ENCODE measurements at regions not wholly inside any gene's neighbourhood (a gene's known extent, or its start where the extent isn't known, plus 50 kb on each side); places are given as distances from the start of the nearest gene placed in this dataset.
"Not testable (repeated sequence)": the region's sequence is repeated elsewhere in the genome, so short reads cannot be mapped to it uniquely, and the experiment has no call there.

DNA sequence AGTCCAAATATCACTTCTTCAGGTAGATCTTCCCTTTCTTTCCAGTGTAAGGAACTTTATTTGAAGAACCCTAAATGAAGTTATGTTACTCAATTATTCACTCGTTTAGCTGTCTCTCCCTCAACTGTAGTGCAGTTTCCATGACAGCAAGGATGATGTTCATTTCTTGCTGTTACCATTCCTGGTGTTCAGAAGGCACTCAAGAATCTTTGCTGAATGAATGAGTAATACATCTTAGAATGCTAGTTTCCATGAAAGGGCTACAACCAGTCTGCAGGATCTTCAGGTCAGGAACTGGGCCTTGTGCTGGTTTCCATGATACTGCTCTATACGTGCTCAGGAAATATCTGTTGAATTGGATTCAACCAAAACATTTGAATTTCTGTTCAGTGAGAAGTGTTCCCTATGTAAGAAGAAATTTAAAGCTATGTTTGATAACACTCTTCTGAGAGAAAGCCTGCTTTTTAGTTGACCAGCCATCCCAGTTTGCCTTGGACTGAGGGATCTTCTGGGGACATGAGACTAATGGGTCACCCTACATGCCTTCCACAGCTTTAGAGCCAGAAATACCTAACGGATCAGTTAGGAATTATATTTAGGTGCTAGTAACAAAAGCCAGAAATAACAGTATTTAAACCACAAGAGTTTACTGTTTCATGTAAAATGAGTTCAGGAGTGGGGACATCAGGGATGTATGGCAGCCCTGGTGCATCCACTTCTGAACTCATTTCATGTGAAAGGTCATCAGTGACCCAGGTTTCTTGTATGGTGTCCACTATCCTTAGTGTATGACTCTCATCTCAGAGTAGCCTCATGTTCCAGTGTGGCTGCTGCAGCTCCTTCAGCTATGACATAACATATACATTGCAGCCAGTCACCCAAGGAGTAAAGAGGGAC, 500.1 kb upstream of the SGCD start:
- Histone ChIP-seq H3K27ac (ENCODE audit: low read depth, low read length) (no peak overlapping the region), H3K36me3 (ENCODE audit: control insufficient read depth, insufficient read depth, low read length) (no peaks in the 10 kb centered on the region), H3K9me3 (ENCODE audit: control insufficient read depth, low read length) (no peaks in the 10 kb centered on the region), H3K4me1 (ENCODE audit: control insufficient read depth, insufficient read depth, low read length) (no peaks in the 10 kb centered on the region), H3K27me3 (ENCODE audit: control insufficient read depth, insufficient read depth, low read length, poor library complexity, severe bottlenecking) (no peaks in the 10 kb centered on the region), H3K4me3 (ENCODE audit: low read length) (no peak overlapping the region), H3K9ac (ENCODE audit: extremely low read depth, low read length, poor library complexity, severe bottlenecking) (no peak overlapping the region)
- Mint-ChIP-seq H3K27ac (no peak overlapping the region), H3K9me3 (no peaks in the 10 kb centered on the region), H3K4me3 (no peak overlapping the region), H3K36me3 (ENCODE audit: low read depth) (no peaks in the 10 kb centered on the region), H3K4me1 (no peaks in the 10 kb centered on the region), H3K27me3 (ENCODE audit: insufficient read depth) (peaks cover 3% of the 10 kb centered on the region)
- 93 to 100% methylated on average over 1 to 3 of the region's 3 CpGs for WGBS, 2 experiments (ENCODE audit: insufficient coverage in 1 of 2, insufficient read length in 1 of 2)
- TF ChIP-seq, protein P1, sequence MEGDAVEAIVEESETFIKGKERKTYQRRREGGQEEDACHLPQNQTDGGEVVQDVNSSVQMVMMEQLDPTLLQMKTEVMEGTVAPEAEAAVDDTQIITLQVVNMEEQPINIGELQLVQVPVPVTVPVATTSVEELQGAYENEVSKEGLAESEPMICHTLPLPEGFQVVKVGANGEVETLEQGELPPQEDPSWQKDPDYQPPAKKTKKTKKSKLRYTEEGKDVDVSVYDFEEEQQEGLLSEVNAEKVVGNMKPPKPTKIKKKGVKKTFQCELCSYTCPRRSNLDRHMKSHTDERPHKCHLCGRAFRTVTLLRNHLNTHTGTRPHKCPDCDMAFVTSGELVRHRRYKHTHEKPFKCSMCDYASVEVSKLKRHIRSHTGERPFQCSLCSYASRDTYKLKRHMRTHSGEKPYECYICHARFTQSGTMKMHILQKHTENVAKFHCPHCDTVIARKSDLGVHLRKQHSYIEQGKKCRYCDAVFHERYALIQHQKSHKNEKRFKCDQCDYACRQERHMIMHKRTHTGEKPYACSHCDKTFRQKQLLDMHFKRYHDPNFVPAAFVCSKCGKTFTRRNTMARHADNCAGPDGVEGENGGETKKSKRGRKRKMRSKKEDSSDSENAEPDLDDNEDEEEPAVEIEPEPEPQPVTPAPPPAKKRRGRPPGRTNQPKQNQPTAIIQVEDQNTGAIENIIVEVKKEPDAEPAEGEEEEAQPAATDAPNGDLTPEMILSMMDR (conservative IDR thresholded peaks at IDR 0.05): no peak
- DNase-seq: no peak

DNA sequence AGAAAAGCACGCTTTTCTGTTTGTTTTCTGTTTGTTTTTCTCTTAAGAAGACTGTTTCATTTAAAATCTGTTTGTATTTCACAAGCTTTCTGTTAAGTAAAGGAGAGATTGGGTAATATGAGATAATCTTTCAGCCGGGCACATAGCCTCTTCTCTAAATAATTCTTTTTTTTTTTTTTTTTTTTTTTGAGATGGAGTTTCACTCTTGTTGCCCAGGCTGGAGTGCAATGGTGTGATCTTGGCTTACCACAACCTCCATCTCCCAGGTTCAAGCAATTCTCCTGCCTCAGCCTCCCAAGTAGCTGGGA, 499.5 kb upstream of the SGCD start:
- not testable (repeated sequence) for H3K27ac Mint-ChIP-seq; H3K36me3 Mint-ChIP-seq (ENCODE audit: low read depth); H3K27me3 Mint-ChIP-seq (ENCODE audit: insufficient read depth); H3K27me3 ChIP-seq (ENCODE audit: control insufficient read depth, insufficient read depth, low read length, poor library complexity, severe bottlenecking); H3K4me3 ChIP-seq (ENCODE audit: low read length); H3K36me3 ChIP-seq (ENCODE audit: control insufficient read depth, insufficient read depth, low read length); DNase-seq; H3K9me3 Mint-ChIP-seq; H3K4me3 Mint-ChIP-seq; H3K27ac ChIP-seq (ENCODE audit: low read depth, low read length); H3K4me1 Mint-ChIP-seq; H3K4me1 ChIP-seq (ENCODE audit: control insufficient read depth, insufficient read depth, low read length); H3K9ac ChIP-seq (ENCODE audit: extremely low read depth, low read length, poor library complexity, severe bottlenecking); H3K9me3 ChIP-seq (ENCODE audit: control insufficient read depth, low read length)
- 100% methylated on average over 1 of the region's 2 CpGs for WGBS, 2 experiments (ENCODE audit: insufficient coverage in 1 of 2, insufficient read length in 1 of 2)

DNA sequence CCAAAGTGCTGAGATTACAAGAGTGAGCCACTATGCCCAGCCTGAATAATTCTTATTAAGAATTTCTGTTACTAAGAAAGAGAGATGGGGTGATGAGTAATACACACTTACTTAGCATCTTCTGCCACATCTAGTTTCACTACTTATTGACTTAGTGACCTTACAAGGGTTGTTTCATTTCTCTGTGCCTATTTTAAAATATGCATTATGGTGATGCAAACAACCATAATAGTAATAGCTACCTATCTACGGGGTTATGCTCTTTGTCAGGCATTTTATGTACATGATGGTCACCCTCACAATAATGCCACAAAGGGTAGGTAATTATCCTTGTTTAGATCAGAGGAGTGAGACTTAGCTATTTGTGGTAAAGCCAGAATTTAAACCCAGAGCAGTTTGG, 499.0 kb upstream of the SGCD start:
- Histone ChIP-seq H3K36me3 (ENCODE audit: control insufficient read depth, insufficient read depth, low read length) (no peaks in the 10 kb centered on the region), H3K4me1 (ENCODE audit: control insufficient read depth, insufficient read depth, low read length) (no peaks in the 10 kb centered on the region), H3K4me3 (ENCODE audit: low read length) (no peak overlapping the region), H3K9ac (ENCODE audit: extremely low read depth, low read length, poor library complexity, severe bottlenecking) (no peak overlapping the region), H3K9me3 (ENCODE audit: control insufficient read depth, low read length) (no peaks in the 10 kb centered on the region), H3K27ac (ENCODE audit: low read depth, low read length) (no peak overlapping the region), H3K27me3 (ENCODE audit: control insufficient read depth, insufficient read depth, low read length, poor library complexity, severe bottlenecking) (no peaks in the 10 kb centered on the region)
- H3K36me3 Mint-ChIP-seq (ENCODE audit: low read depth): no peaks in the 10 kb centered on the region
- peaks cover 3% of the 10 kb centered on the region for H3K27me3 Mint-ChIP-seq (ENCODE audit: insufficient read depth)
- WGBS, 2 experiments (ENCODE audit: insufficient coverage in 1 of 2, insufficient read length in 1 of 2): 100% methylated on average over 1 of the region's 1 CpG
- H3K4me1 Mint-ChIP-seq: no peaks in the 10 kb centered on the region
- TF ChIP-seq, protein P1 (conservative IDR thresholded peaks at IDR 0.05): no peak
- no peaks in the 10 kb centered on the region for H3K9me3 Mint-ChIP-seq
- no peak overlapping the region for H3K27ac Mint-ChIP-seq
- no peak overlapping the region for H3K4me3 Mint-ChIP-seq
- DNase-seq: no peak

DNA sequence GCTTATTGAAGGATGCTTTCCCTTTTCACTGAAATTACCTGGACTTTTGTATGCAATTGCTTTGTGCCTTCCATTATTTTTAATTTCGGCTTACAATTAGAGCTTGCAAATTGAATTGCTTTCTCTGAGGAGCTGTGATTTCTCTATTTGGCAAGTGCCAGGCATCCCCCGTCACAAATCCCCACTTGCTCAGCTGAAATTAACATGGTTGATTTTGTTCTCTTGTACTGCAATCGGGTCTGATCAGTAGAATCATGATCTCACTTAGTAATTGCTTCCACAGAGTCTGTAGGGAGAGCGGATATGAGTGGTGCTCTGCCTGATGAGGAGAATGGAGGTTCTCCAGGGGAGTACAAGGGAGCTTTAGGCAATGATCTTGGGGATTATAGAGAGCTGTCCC, 495.5 kb upstream of the SGCD start:
- WGBS, 2 experiments (ENCODE audit: insufficient coverage in 1 of 2, insufficient read length in 1 of 2): 73 to 91% methylated on average over 1 to 4 of the region's 4 CpGs
- Histone ChIP-seq H3K36me3 (ENCODE audit: control insufficient read depth, insufficient read depth, low read length) (no peaks in the 10 kb centered on the region), H3K9ac (ENCODE audit: extremely low read depth, low read length, poor library complexity, severe bottlenecking) (no peak overlapping the region), H3K27me3 (ENCODE audit: control insufficient read depth, insufficient read depth, low read length, poor library complexity, severe bottlenecking) (no peaks in the 10 kb centered on the region), H3K4me1 (ENCODE audit: control insufficient read depth, insufficient read depth, low read length) (no peaks in the 10 kb centered on the region), H3K4me3 (ENCODE audit: low read length) (no peak overlapping the region), H3K9me3 (ENCODE audit: control insufficient read depth, low read length) (no peaks in the 10 kb centered on the region), H3K27ac (ENCODE audit: low read depth, low read length) (no peak overlapping the region)
- DNase-seq: no peak
- Mint-ChIP-seq H3K27me3 (ENCODE audit: insufficient read depth) (peaks cover 3% of the 10 kb centered on the region), H3K36me3 (ENCODE audit: low read depth) (no peaks in the 10 kb centered on the region), H3K9me3 (no peaks in the 10 kb centered on the region), H3K4me1 (no peaks in the 10 kb centered on the region), H3K27ac (no peak overlapping the region), H3K4me3 (no peak overlapping the region)
- TF ChIP-seq, protein P1 (conservative IDR thresholded peaks at IDR 0.05): no peak
